ENCODE measurements at regions not wholly inside any gene's neighbourhood (a gene's known extent, or its start where the extent isn't known, plus 50 kb on each side); places are given as distances from the start of the nearest gene placed in this dataset.

DNA sequence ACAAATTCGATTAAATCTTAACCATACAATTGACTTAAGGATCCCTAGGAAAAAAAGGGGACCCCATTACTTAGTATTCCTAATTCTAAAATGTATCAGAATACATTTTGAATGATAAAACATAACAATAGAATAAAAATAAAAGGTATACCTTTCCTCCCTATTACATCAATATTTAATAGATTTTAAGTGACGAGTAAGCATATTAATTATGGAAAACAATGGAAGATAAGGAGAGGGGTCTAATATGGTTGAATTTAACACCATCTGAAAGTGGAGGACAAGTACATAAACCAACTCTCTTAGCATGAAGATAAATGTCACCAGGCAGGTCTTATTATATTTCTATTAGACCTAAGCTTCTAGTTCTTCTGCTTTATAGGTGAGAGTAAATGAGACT is 232.1 kb downstream of the HAO1 start (continued):
- TF ChIP-seq, protein P1, sequence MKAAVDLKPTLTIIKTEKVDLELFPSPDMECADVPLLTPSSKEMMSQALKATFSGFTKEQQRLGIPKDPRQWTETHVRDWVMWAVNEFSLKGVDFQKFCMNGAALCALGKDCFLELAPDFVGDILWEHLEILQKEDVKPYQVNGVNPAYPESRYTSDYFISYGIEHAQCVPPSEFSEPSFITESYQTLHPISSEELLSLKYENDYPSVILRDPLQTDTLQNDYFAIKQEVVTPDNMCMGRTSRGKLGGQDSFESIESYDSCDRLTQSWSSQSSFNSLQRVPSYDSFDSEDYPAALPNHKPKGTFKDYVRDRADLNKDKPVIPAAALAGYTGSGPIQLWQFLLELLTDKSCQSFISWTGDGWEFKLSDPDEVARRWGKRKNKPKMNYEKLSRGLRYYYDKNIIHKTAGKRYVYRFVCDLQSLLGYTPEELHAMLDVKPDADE (IDR thresholded peaks at IDR 0.05), result no peak
- TF ChIP-seq NANOG (IDR thresholded peaks at IDR 0.05; ENCODE audit: borderline replicate concordance) (no peak), EZH2 (IDR thresholded peaks at IDR 0.05; ENCODE audit: low read depth, unreplicated experiment) (no peak), ZNF114 (CRISPR knock-in tag; IDR thresholded peaks at IDR 0.05) (no peak)
- TF ChIP-seq, protein P2, sequence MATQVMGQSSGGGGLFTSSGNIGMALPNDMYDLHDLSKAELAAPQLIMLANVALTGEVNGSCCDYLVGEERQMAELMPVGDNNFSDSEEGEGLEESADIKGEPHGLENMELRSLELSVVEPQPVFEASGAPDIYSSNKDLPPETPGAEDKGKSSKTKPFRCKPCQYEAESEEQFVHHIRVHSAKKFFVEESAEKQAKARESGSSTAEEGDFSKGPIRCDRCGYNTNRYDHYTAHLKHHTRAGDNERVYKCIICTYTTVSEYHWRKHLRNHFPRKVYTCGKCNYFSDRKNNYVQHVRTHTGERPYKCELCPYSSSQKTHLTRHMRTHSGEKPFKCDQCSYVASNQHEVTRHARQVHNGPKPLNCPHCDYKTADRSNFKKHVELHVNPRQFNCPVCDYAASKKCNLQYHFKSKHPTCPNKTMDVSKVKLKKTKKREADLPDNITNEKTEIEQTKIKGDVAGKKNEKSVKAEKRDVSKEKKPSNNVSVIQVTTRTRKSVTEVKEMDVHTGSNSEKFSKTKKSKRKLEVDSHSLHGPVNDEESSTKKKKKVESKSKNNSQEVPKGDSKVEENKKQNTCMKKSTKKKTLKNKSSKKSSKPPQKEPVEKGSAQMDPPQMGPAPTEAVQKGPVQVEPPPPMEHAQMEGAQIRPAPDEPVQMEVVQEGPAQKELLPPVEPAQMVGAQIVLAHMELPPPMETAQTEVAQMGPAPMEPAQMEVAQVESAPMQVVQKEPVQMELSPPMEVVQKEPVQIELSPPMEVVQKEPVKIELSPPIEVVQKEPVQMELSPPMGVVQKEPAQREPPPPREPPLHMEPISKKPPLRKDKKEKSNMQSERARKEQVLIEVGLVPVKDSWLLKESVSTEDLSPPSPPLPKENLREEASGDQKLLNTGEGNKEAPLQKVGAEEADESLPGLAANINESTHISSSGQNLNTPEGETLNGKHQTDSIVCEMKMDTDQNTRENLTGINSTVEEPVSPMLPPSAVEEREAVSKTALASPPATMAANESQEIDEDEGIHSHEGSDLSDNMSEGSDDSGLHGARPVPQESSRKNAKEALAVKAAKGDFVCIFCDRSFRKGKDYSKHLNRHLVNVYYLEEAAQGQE (IDR thresholded peaks at IDR 0.05; ENCODE audit: unreplicated experiment), result no peak

DNA sequence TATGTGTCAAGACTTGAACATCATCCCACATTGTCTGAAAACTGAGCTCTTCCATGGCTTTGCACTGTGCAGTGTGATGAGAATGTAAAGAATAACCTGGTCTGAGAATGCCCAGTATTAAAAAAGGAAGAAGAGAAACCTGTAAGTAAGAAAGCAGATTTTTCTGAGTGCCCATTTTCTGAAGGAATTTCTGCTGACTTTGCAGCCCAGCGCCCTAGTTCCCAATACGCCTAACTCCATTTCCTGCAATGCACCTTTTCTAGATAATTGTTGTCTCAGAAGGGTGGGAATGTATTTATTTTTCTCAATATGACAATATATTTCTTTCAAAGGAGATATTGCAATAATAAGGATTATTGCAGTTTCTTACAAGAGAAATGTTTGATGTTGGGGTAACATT is 231.5 kb downstream of the HAO1 start:
- no peaks in the 10 kb centered on the region for H3K36me3 Mint-ChIP-seq (ENCODE audit: low read depth)
- Histone ChIP-seq H3K4me3 (no peak overlapping the region), H3K36me3 (ENCODE audit: insufficient read depth) (no peaks in the 10 kb centered on the region), H3K9me2 (ENCODE audit: insufficient read depth) (no peaks in the 10 kb centered on the region), H3K79me2 (replicated peaks; ENCODE audit: insufficient read depth) (no peaks in the 10 kb centered on the region), H3K27ac (ENCODE audit: low read depth) (no peak overlapping the region), H2AFZ (no peak overlapping the region), H4K20me1 (replicated peaks; ENCODE audit: insufficient read depth) (no peaks in the 10 kb centered on the region), H3K27me3 (ENCODE audit: insufficient read depth) (no peaks in the 10 kb centered on the region), H3K4me1 (ENCODE audit: insufficient read depth) (no peaks in the 10 kb centered on the region), H3F3A (replicated peaks; ENCODE audit: low read depth) (no peaks in the 10 kb centered on the region), H3K4me2 (no peak overlapping the region)
- H3K4me3 Mint-ChIP-seq, result no peak overlapping the region
- no peaks in the 10 kb centered on the region for H3K9me3 Mint-ChIP-seq
- no peak overlapping the region for H3K27ac Mint-ChIP-seq
- DNase-seq (ENCODE audit: low spot score) (no peak), ATAC-seq (no peak)
- H3K27me3 Mint-ChIP-seq (ENCODE audit: insufficient read depth, low read depth, poor library complexity), result no peaks in the 10 kb centered on the region
- no peaks in the 10 kb centered on the region for H3K4me1 Mint-ChIP-seq
- TF ChIP-seq, protein P1 (IDR thresholded peaks at IDR 0.05), result no peak
- TF ChIP-seq NANOG (IDR thresholded peaks at IDR 0.05; ENCODE audit: borderline replicate concordance), result no peak

DNA sequence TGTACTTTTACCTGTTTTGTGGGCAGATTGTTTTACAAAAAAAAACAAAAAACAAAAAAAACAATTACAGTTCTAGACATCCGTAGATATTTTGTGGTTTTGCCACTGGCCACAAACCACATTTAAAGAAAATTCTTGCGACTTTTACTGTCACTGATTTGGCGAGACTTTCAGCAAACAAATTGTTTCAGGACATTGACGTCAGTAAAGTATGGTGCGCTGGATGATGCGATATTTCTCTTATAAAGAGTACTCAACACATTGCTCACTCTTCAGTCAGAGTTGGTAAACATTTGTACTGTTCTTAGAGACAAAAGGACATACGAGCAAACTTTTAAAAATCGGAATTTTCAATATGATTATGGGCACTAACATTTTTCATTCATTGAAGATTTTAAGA is 229.8 kb downstream of the HAO1 start:
- no peaks in the 10 kb centered on the region for H3K36me3 Mint-ChIP-seq (ENCODE audit: low read depth)
- Histone ChIP-seq H3K4me2 (no peak overlapping the region), H2AFZ (no peak overlapping the region), H3K4me1 (ENCODE audit: insufficient read depth) (no peaks in the 10 kb centered on the region), H3F3A (replicated peaks; ENCODE audit: low read depth) (no peaks in the 10 kb centered on the region), H3K27ac (ENCODE audit: low read depth) (no peak overlapping the region), H3K79me2 (replicated peaks; ENCODE audit: insufficient read depth) (no peaks in the 10 kb centered on the region), H3K27me3 (ENCODE audit: insufficient read depth) (no peaks in the 10 kb centered on the region), H3K9me2 (ENCODE audit: insufficient read depth) (no peaks in the 10 kb centered on the region), H4K20me1 (replicated peaks; ENCODE audit: insufficient read depth) (no peaks in the 10 kb centered on the region), H3K36me3 (ENCODE audit: insufficient read depth) (no peaks in the 10 kb centered on the region), H3K4me3 (no peak overlapping the region)
- DNase-seq (ENCODE audit: low spot score) (no peak), ATAC-seq (no peak)
- H3K4me3 Mint-ChIP-seq, result no peak overlapping the region
- no peaks in the 10 kb centered on the region for H3K9me3 Mint-ChIP-seq
- H3K27me3 Mint-ChIP-seq (ENCODE audit: insufficient read depth, low read depth, poor library complexity), result no peaks in the 10 kb centered on the region
- H3K27ac Mint-ChIP-seq, result no peak overlapping the region
- no peaks in the 10 kb centered on the region for H3K4me1 Mint-ChIP-seq
- TF ChIP-seq JUNB (IDR thresholded peaks at IDR 0.05; ENCODE audit: unreplicated experiment) (no peak), CREB1 (CRISPR knock-in tag; IDR thresholded peaks at IDR 0.05; ENCODE audit: low read depth) (no peak), STAT1 (IDR thresholded peaks at IDR 0.05; ENCODE audit: unreplicated experiment) (no peak)
- TF ChIP-seq, protein P2 (IDR thresholded peaks at IDR 0.05; ENCODE audit: unreplicated experiment), result no peak
- TF ChIP-seq, protein P1 (IDR thresholded peaks at IDR 0.05), result no peak

All from GM23338 (cell line).